ENCODE measurements at regions not wholly inside any gene's neighbourhood (a gene's known extent, or its start where the extent isn't known, plus 50 kb on each side); places are given as distances from the start of the nearest gene placed in this dataset.
"Not testable (repeated sequence)": the region's sequence is repeated elsewhere in the genome, so short reads cannot be mapped to it uniquely, and the experiment has no call there.

DNA sequence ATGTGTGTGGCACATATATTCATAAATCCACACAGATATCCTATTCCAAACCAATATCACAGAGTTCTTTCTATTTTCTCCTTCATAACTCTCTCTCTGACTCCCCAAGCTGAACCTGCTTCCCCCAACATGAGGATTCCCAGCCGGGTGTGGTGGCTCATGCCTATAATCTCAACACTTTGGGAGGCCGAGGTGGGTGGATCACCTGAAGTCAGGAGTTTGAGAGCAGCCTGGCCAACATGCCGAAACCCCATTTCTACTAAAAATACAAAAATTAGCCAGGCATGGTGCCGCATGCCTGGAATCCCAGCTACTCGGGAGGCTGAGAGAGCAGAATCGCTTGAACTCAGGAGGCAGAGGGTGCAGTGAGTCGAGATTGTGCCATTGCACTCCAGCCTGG is 86.3 kb upstream of the GLI2 start:
- not testable (repeated sequence) for H3K27me3 Mint-ChIP-seq, H3K27ac Mint-ChIP-seq, H3K4me3 Mint-ChIP-seq, H3K9me3 Mint-ChIP-seq, H3K4me1 Mint-ChIP-seq, H3K36me3 Mint-ChIP-seq

DNA sequence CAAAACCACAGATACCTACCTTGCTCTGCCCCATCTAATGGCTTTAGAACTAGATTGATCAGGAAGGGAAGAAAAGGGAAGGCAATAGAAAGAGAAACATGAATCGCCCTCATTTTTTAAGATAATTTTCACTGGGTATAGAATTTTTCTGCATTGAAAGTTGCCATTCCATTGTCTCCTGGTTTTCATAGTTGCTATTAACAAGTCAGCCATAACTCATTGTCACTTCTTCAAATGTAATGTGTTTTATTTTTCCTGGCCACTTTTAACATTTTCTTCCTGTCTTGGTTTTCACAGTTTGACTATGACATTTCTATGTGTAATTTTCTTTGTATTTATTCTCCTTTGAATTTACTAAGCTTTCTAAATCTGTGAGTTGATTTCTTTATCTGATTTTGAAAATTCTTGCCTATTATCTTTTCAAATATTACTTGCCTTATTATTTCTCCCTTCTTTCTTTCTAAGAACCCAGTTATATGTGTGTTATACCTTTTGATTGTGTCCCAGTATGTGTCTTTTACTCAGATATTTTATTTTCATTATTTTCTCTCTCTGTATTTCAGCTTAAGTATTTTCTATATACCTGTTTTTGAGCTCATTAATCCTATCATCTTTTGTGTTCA is 85.5 kb upstream of the GLI2 start:
- peaks cover 2 to 8% (median 2%) of the 10 kb centered on the region in 3 donors for H3K9me3 Mint-ChIP-seq
- H3K27ac Mint-ChIP-seq: no peak overlapping the region
- H3K27me3 Mint-ChIP-seq: no peaks in the 10 kb centered on the region
- peak overlapping the region in 1 of 4 donors; percentile 29 for H3K4me3 Mint-ChIP-seq
- no peaks in the 10 kb centered on the region for H3K36me3 Mint-ChIP-seq
- H3K4me1 Mint-ChIP-seq: no peaks in the 10 kb centered on the region

DNA sequence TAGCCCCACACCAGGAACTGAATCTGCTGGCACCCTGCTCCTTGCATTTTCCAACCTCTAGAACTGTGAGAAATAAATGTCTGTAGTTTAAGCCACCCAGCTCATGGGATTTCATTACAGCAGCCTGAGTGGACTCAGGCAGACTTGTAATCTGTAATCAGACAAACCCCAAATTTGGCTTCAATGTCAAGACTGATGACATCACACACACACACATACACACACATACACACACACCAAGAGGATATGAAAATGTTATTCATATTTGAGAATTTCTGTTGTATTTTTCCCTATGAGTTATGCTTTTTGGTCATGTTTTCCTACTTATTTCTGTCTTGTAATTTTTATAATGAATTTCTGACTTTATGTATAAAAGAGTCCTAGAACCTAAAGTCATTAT is 83.8 kb upstream of the GLI2 start:
- no peak overlapping the region for H3K4me3 Mint-ChIP-seq
- H3K4me1 Mint-ChIP-seq: no peaks in the 10 kb centered on the region
- no peak overlapping the region for H3K27ac Mint-ChIP-seq
- H3K36me3 Mint-ChIP-seq: no peaks in the 10 kb centered on the region
- H3K9me3 Mint-ChIP-seq: peaks cover under 1 to 8% (median 2%) of the 10 kb centered on the region in 3 donors
- peaks cover 5% of the 10 kb centered on the region for H3K27me3 Mint-ChIP-seq

DNA sequence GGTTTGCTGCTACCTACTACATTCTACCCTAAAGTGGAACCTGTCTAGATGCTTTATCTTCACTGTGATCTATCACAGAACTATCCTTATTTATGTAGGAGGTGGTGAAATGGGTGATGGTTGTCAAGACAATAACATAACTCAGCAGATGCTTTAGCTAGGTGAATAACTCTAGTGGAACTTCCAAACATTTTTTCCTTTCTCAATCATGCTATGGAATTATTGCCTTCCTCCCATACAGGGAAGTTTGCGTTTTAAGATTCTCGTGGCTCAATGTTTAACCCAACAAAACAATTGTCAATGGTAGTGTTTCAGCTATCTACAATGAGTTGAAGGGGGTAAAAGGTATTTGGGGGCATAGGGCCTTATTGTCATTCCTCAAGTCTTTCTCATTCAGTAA is 82.6 kb upstream of the GLI2 start:
- Mint-ChIP-seq H3K4me1 (no peaks in the 10 kb centered on the region), H3K9me3 (peaks cover 0 to 8% (median 2%) of the 10 kb centered on the region in 3 donors), H3K4me3 (no peak overlapping the region), H3K27ac (no peak overlapping the region), H3K27me3 (peaks cover 5% of the 10 kb centered on the region), H3K36me3 (no peaks in the 10 kb centered on the region)

DNA sequence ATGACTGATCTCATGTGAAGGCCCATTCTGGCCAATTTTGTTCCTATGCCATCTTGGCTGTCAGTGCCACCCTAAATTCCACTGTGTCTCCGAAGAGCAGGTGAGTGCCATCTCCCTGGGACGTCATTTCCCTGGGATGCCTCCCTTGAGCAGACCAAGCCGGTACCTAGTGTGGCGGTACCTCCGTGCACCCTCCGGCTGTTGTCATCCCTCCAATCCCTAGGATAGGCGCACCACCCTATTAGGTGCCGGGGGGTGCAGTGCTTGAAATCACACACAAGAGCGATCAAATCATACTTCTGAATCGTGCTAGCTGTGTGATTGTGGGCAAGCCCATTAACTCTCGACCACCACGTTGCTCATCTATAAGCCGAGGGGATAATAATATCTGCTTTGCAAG is 81.8 kb upstream of the GLI2 start:
- no peak overlapping the region for H3K4me3 Mint-ChIP-seq
- no peaks in the 10 kb centered on the region for H3K36me3 Mint-ChIP-seq
- no peak overlapping the region for H3K27ac Mint-ChIP-seq
- H3K4me1 Mint-ChIP-seq: no peaks in the 10 kb centered on the region
- H3K27me3 Mint-ChIP-seq: peaks cover 5% of the 10 kb centered on the region
- peaks cover 0 to 8% (median 2%) of the 10 kb centered on the region in 3 donors for H3K9me3 Mint-ChIP-seq

DNA sequence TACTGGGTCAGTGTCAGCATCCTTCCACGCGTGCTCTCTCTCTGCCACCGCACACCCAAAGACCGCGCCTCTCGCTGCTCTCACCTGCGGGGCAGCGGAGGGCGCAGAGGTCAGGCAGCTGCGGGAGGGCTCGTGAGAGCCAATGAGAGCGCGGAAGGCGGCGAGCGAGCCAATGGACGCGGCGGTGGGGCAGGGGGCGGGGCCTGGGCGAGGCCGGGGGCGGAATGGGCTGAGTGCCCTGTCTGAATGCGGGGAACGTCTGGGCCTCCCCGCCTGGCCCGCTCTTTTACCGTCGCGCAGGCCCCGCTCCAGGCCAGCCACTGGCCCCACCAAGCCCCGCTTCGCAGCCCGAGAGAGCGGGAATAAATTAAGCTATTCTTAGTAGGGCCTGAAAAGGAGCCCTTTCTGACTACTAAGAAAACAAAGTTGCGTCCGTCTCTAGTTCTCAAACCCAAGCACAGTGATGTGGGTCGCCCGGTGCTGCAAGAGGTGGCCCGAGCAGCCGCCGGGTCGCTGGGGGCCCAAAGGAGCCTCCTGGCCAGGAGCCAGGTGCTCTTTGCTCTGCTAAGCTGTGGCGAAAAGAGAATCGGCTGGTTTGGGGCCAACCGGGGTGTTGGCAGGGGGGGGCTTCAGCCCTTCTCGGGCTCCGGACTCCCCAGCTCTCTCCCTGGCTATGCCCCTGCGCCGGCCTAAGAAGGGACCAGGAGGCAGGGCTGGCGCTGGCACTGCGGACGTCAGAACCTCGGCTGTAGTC is 81.1 kb upstream of the GLI2 start:
- peaks cover 5% of the 10 kb centered on the region for H3K27me3 Mint-ChIP-seq
- H3K27ac Mint-ChIP-seq: peak overlapping the region in 1 of 3 donors; percentile 66
- H3K4me3 Mint-ChIP-seq: no peak overlapping the region
- no peaks in the 10 kb centered on the region for H3K36me3 Mint-ChIP-seq
- peaks cover 0 to 8% (median 0%) of the 10 kb centered on the region in 3 donors for H3K9me3 Mint-ChIP-seq
- no peaks in the 10 kb centered on the region for H3K4me1 Mint-ChIP-seq

DNA sequence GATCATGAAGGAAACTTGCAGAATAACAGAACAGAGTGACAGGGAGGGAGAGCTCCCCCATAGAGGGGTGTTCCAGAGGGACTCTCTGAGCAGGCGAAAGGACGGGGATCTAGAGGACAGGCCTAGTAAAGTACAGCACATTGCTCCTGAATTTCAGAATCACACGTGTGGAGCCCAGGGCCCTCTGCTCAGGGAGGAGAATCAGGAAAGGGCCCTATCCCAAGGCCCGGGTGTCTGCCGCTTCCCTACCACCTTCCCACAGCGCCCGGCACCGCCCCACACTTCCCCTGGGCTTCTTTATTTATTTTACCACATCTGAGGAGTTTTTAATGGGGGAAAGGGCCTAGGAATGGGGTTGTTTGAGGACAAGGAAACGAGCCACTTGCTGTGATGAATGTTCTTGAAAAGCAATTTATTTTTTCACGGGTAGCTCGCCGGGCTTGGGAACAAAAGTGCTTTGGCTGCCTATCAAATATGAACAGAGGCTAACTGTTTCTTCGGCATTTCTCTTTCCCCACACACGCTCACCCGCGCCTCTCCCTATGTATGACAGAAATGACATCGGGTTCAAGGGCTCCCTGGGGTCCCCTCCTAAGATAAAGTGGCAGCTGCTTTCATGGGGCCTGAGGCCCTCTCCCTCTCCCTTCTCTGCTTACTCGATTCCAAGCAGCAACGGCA is 79.3 kb upstream of the GLI2 start:
- Mint-ChIP-seq H3K36me3 (no peaks in the 10 kb centered on the region), H3K27me3 (peaks cover 5% of the 10 kb centered on the region), H3K27ac (no peak overlapping the region), H3K4me1 (no peaks in the 10 kb centered on the region), H3K9me3 (no peaks in the 10 kb centered on the region), H3K4me3 (no peak overlapping the region)

DNA sequence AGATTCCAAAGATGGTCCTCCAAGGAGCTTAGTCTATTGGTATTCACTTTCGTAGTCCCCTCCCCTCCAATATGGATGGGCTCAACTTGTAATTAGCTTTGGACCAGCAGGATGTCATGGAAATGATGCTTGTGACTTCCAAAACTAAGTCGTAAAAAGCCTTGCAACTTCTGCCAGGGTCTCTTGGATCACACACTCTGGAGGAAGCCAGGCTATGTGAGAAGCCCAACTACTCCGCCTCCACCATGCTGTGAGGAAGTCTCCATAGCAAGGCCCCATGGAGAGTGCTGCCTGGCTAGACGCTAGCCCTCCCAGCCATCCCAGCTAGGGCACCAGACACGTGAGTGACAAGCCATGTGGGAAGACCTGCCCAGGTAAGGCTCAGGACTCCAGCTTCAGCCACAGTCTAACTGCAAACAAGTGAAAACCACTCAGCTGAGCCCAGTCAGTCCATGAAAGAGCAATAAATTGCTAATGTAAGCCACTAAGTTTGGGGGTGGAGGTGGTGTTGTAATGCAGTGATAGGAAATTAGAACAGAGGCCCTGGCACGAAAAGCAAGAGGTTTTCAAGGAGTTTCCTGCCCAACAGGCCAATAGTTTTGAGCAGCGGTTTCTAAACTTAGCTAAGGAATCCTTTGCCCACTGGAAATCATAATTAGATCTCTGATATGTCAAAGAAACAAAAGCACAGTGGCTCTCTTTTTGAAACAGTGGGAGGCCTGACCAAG is 77.5 kb upstream of the GLI2 start:
- H3K4me1 Mint-ChIP-seq: no peaks in the 10 kb centered on the region
- no peak overlapping the region for H3K4me3 Mint-ChIP-seq
- H3K27me3 Mint-ChIP-seq: peaks cover 5% of the 10 kb centered on the region
- H3K9me3 Mint-ChIP-seq: peaks cover 0 to 3% (median 0%) of the 10 kb centered on the region in 3 donors
- no peak overlapping the region for H3K27ac Mint-ChIP-seq
- no peaks in the 10 kb centered on the region for H3K36me3 Mint-ChIP-seq

DNA sequence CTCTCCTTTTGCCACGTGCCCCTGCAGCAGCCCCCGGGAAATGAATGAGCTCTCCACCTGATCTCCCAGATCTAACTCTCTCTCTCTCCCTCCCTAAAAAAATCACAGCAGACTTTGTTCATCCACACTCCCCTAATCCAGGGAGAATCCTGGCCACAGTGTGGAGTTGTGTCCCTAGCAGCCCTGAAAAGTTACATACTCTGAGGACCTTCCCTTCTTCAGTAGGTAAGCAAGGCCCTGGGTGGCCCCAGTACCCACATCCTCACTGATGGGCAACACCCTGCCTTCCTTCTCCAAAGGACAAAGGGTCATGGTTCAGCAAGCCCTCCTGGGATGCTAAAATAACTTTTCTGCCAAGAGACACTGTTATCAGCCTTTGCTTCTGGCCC is 76.9 kb upstream of the GLI2 start:
- Mint-ChIP-seq H3K36me3 (no peaks in the 10 kb centered on the region), H3K27me3 (peaks cover 5% of the 10 kb centered on the region), H3K4me1 (no peaks in the 10 kb centered on the region)

DNA sequence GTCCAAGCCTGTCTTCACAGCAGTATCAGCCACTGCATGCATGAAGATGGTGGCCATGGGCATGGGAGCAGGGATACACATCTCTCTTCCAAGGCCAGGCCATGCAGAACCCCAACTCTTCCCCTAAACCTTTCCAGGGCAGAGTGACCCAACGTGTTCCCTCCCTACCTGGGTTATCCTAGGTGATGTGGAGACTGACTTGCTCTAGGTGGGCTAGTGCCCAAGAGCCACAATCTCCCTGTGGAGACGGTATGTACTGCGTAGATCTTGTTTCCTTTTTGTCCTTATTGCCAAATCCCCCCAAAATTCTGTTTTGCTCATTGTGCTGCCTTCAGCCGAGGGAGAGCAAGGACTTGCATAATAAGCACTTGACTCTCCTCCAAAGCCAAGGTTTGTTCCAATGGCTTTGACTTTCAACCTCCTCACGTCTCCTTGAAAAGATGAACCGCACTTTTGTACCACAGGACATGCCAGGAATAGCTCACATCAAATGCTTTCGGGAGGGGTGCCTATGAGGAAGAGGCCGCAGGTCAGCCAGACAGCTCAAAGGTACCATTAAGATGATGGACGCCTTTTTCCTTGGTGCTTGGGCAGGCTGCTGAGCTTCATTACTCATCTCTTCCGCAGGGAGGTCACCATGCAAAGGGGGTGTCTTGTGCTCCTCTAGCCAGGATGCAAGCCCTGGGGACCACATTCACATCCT is 76.2 kb upstream of the GLI2 start:
- Mint-ChIP-seq H3K36me3 (no peaks in the 10 kb centered on the region), H3K27ac (no peak overlapping the region), H3K27me3 (peaks cover 5% of the 10 kb centered on the region), H3K4me3 (no peak overlapping the region), H3K4me1 (no peaks in the 10 kb centered on the region), H3K9me3 (peaks cover 0 to 6% (median 3%) of the 10 kb centered on the region in 3 donors)

More for the DNA sequence above, 76.9 kb upstream of the GLI2 start:
- Mint-ChIP-seq H3K9me3 (peaks cover 0 to 3% (median 0%) of the 10 kb centered on the region in 3 donors), H3K27ac (no peak overlapping the region), H3K4me3 (no peak overlapping the region)

DNA sequence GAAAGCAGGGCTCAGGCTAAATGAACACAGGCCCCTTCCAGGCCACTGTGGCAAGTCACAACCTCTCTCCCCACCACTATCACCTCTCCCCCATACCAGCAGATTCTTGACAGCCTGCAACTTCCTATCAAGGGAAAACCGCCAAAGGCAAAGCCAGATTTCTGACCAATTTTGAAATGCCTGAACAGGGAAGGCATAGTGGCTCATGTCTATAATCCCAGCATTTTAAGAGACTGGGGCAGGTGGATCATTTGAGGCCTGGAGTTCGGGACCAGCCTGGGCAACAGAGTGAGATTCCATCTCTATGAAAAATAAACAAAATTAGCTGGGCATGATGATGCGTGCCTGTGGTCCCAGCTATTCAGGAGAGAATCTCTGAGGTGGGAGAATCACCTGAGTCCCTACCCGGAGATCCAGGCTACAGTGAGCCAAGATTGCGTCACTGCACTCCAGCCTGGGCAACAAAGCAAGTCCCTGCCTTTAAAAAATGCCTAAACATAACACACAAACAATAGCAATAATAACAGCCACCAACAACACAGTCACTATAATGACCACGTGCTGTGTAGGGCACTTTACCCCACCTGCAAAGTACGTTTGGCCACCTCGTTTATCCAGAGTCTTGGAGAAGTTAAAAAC is 75.5 kb upstream of the GLI2 start:
- Mint-ChIP-seq H3K27ac (no peak overlapping the region), H3K4me1 (no peaks in the 10 kb centered on the region), H3K4me3 (no peak overlapping the region), H3K9me3 (peaks cover 0 to 10% (median 8%) of the 10 kb centered on the region in 3 donors), H3K36me3 (no peaks in the 10 kb centered on the region), H3K27me3 (peaks cover 5% of the 10 kb centered on the region)

DNA sequence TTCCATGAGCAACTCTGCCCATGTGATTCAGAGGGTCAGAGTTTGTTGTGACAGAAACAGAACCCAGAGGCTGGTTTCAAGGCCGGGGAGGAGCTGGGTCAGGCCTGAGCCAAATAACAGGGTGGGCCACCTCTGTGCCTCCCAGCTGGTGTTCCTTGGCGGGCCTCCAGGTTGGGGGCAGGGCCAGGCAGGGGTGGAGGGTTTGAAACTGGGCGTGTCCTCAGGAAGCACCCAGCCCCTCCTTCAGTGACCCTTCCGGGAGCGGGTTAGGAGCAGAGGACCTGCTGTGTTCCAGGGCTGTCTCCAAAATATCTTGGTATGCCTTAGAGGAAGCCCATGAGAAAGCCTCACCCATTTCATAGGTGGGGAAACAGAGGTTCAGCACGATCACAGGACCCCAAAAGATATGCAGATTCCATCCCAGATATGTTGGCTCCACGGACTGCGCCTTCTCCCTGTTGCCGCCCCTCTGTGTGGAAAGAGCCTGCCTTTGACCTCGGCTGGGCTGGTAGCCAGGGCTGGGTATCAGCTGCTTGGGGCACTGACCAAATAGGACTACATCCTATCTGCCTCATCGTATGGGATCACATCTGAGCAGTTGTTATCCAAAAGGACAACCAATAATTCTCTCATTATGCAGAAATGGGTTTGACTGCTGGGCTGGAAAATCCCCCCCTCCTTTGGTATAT is 74.8 kb upstream of the GLI2 start:
- H3K36me3 Mint-ChIP-seq: no peaks in the 10 kb centered on the region
- peaks cover 0 to 16% (median 8%) of the 10 kb centered on the region in 3 donors for H3K9me3 Mint-ChIP-seq
- H3K4me3 Mint-ChIP-seq: no peak overlapping the region
- no peaks in the 10 kb centered on the region for H3K4me1 Mint-ChIP-seq
- H3K27me3 Mint-ChIP-seq: peaks cover 2% of the 10 kb centered on the region
- H3K27ac Mint-ChIP-seq: no peak overlapping the region

DNA sequence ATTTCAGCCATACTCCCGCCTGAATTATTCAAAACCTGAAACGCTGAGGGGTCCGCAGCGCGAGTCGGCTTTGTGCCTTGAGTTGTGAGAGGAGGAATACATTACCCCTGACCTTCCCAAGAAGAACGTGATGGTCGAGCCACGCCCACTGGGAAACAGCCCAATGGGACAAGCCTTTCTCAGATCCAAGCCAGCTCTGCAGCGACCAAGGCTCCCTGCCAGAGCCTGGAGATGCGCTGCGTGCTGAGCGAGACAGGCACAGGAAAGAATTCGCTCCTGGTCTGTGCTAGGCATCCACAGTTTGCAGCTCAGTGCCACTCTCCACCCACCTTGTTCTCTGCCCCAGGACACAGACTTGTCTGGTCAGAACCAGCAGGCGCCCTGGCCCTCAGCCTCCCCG is 74.1 kb upstream of the GLI2 start:
- Mint-ChIP-seq H3K36me3 (peaks cover 2% of the 10 kb centered on the region), H3K4me3 (no peak overlapping the region), H3K4me1 (no peaks in the 10 kb centered on the region), H3K27me3 (no peaks in the 10 kb centered on the region), H3K27ac (no peak overlapping the region), H3K9me3 (peaks cover 3 to 22% (median 10%) of the 10 kb centered on the region in 3 donors)

DNA sequence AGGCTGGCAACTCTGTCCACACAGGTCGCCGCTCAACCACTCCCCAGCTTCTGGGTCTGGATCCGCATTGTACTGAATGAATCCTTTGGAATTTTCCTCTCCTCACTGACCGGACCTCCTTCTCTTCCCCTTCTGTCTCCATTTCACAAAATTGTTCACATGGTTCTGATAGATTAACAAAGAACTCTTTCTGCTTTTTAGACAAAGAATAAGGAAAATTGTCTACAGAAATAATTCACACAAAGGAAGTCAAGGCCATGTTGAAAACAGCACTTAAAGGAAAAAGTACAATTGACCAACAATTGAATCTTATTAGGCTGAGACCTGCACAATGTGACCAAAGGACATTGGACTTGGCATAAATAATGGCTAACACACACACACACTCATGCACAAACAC is 73.6 kb upstream of the GLI2 start:
- H3K9me3 Mint-ChIP-seq: peaks cover 5 to 26% (median 12%) of the 10 kb centered on the region in 3 donors
- H3K4me3 Mint-ChIP-seq: no peak overlapping the region
- no peak overlapping the region for H3K27ac Mint-ChIP-seq
- H3K27me3 Mint-ChIP-seq: no peaks in the 10 kb centered on the region
- H3K4me1 Mint-ChIP-seq: no peaks in the 10 kb centered on the region
- peaks cover 4% of the 10 kb centered on the region for H3K36me3 Mint-ChIP-seq

Data from IgD-negative memory B cell (primary cell).